H1 (cell line): ENCODE measurements at regions not wholly inside any gene's neighbourhood (a gene's known extent, or its start where the extent isn't known, plus 50 kb on each side); places are given as distances from the start of the nearest gene placed in this dataset.
A peak's percentile ranks its signal among the peaks of the same experiment; 100 is the strongest.

Experiments used
- CTCF ChIA-PET: fragments of 300-600 bp; sonication (Branson Sonifier 250); formaldehyde crosslinking; loops from one replicate; lab custom pipeline; 2021; ENCODE audit not compliant: partially characterized antibody; lab: Charles Lee
- POLR2A ChIA-PET: fragments of 300-600 bp; sonication (Branson Sonifier 250); formaldehyde crosslinking; loops from one replicate; lab custom pipeline; 2021; ENCODE audit warnings: inconsistent platforms; ENCODE audit not compliant: partially characterized antibody; lab: Charles Lee
- DNase-seq, 2 experiments: peaks; one replicate each; pipeline versions ENCODE4 v3.0.0 to v3.0.0-alpha.2; 2010 to 2022; ENCODE audit warnings: low spot score in 2 of 2, low read depth in 1 of 2, mixed read lengths in 1 of 2
- FAIRE-seq: peaks from 2 replicates; lab custom pipeline; 2011; peaks lifted over from hg19 to GRCh38; lab: Jason Lieb, UNC
- H2AFZ ChIP-seq: 2 replicates; pipeline ENCODE4 v1.8.1; 2012; ENCODE audit warnings: low read length, inconsistent platforms
- H2AK5ac ChIP-seq: 2 replicates; pipeline ENCODE4 v1.6.1; 2013; ENCODE audit warnings: low read depth, low read length
- H2BK120ac ChIP-seq: replicated peaks from 2 replicates; pipeline ENCODE3; 2013; ENCODE audit warnings: low read depth, low read length, inconsistent platforms
- H2BK12ac ChIP-seq: 2 replicates; pipeline ENCODE4 v1.6.1; 2013; ENCODE audit warnings: low read depth, low read length
- H2BK15ac ChIP-seq: 2 replicates; pipeline ENCODE4 v1.6.1; 2013; ENCODE audit warnings: low read length
- H2BK20ac ChIP-seq: 2 replicates; pipeline ENCODE4 v1.6.1; 2013; ENCODE audit warnings: low read length
- H2BK5ac ChIP-seq: 2 replicates; pipeline ENCODE4 v1.6.1; 2013; ENCODE audit warnings: low read depth, low read length
- H3K14ac ChIP-seq: 2 replicates; pipeline ENCODE4 v1.6.1; 2013; ENCODE audit warnings: inconsistent platforms; ENCODE audit not compliant: insufficient read length
- H3K18ac ChIP-seq: 2 replicates; pipeline ENCODE4 v1.6.1; 2013; ENCODE audit warnings: low read length; ENCODE audit errors: extremely low read depth
- H3K23ac ChIP-seq: 2 replicates; pipeline ENCODE4 v1.6.1; 2013; ENCODE audit warnings: inconsistent platforms; ENCODE audit not compliant: insufficient read length
- H3K23me2 ChIP-seq: 2 replicates; pipeline ENCODE4 v1.6.1; 2013; ENCODE audit warnings: low read depth, low read length
- H3K27ac ChIP-seq: 2 replicates; pipeline ENCODE4 v1.6.1; 2011; ENCODE audit warnings: low read depth, low read length, inconsistent platforms
- H3K27me3 ChIP-seq, 4 experiments: replicated peaks in 1 of 4; 1 replicate in 1 of 4; 2 replicates in 3 of 4; pipeline versions ENCODE4 v1.6.1 to v1.8.1; 2011 to 2013; ENCODE audit warnings: low read length in 3 of 4, mild to moderate bottlenecking in 3 of 4, inconsistent platforms in 2 of 4, mixed read lengths in 2 of 4, moderate library complexity in 1 of 4; ENCODE audit not compliant: control insufficient read depth in 3 of 4, insufficient read depth in 3 of 4; ENCODE audit errors: extremely low read depth in 1 of 4
- H3K36me3 ChIP-seq, 4 experiments: 2 replicates each; pipeline versions ENCODE4 v1.6.1 to v1.8.1; 2011 to 2013; ENCODE audit warnings: mild to moderate bottlenecking in 4 of 4, low read length in 3 of 4, moderate library complexity in 2 of 4, control low read depth in 1 of 4, inconsistent platforms in 1 of 4; ENCODE audit not compliant: insufficient read depth in 4 of 4, control insufficient read depth in 2 of 4
- H3K4ac ChIP-seq: replicated peaks from 2 replicates; pipeline ENCODE3; 2013; ENCODE audit warnings: low read length, low read depth, mixed read lengths, inconsistent platforms; ENCODE audit not compliant: insufficient read length
- H3K4me1 ChIP-seq, 4 experiments: replicated peaks in 1 of 4; 1 replicate in 1 of 4; 2 replicates in 3 of 4; pipeline versions ENCODE4 v1.6.1 to v1.8.1; 2011 to 2013; ENCODE audit warnings: low read length in 3 of 4, inconsistent platforms in 2 of 4, mixed read lengths in 1 of 4; ENCODE audit not compliant: insufficient read depth in 4 of 4, control insufficient read depth in 3 of 4
- H3K4me2 ChIP-seq, 2 experiments: 2 replicates each; pipeline versions ENCODE4 v1.6.1 to v1.8.1; 2011 to 2013; ENCODE audit warnings: low read depth in 2 of 2, low read length in 2 of 2, control low read depth in 1 of 2, inconsistent platforms in 1 of 2, mild to moderate bottlenecking in 1 of 2; ENCODE audit not compliant: insufficient read depth in 1 of 2
- H3K4me3 ChIP-seq, 4 experiments: fragments of 200-600, 300-600 bp in 1 of 4; sonication (generic), shearing (Covaris generic), sonication (Bioruptor Twin) in 1 of 4; 2 replicates each; pipeline versions ENCODE4 v1.5.1 to v1.8.1; 2011 to 2016; ENCODE audit warnings: low read length in 4 of 4, low read depth in 3 of 4, control low read depth in 2 of 4, inconsistent platforms in 2 of 4, mild to moderate bottlenecking in 2 of 4, mixed read lengths in 1 of 4, moderate library complexity in 1 of 4; ENCODE audit not compliant: insufficient read depth in 2 of 4; ENCODE audit errors: extremely low read depth in 1 of 4
- H3K56ac ChIP-seq: replicated peaks from 2 replicates; pipeline ENCODE3; 2013; ENCODE audit warnings: low read depth, mild to moderate bottlenecking, mixed read lengths, low read length, inconsistent platforms; ENCODE audit not compliant: insufficient read length
- H3K79me1 ChIP-seq: 2 replicates; pipeline ENCODE4 v1.6.1; 2013; ENCODE audit warnings: low read depth, low read length, control low read depth
- H3K79me2 ChIP-seq, 2 experiments: 2 replicates each; pipeline versions ENCODE4 v1.6.1 to v1.8.1; 2012 to 2013; ENCODE audit warnings: low read length in 2 of 2, mild to moderate bottlenecking in 2 of 2, inconsistent platforms in 1 of 2; ENCODE audit not compliant: insufficient read depth in 2 of 2, control insufficient read depth in 1 of 2
- H3K9ac ChIP-seq, 4 experiments: replicated peaks in 1 of 4; 1 replicate in 1 of 4; 2 replicates in 3 of 4; pipeline versions ENCODE4 v1.6.1 to v1.8.1; 2011 to 2013; ENCODE audit warnings: low read depth in 3 of 4, low read length in 3 of 4, control low read depth in 2 of 4, mild to moderate bottlenecking in 2 of 4, moderate library complexity in 2 of 4, inconsistent platforms in 1 of 4; ENCODE audit errors: extremely low read depth in 1 of 4
- H3K9me3 ChIP-seq, 2 experiments: 2 replicates each; pipeline versions ENCODE4 v1.6.1 to v1.8.1; 2012 to 2013; ENCODE audit warnings: mild to moderate bottlenecking in 2 of 2, moderate library complexity in 2 of 2, control low read depth in 1 of 2, inconsistent platforms in 1 of 2, low read depth in 1 of 2, low read length in 1 of 2, mixed read lengths in 1 of 2; ENCODE audit not compliant: insufficient read depth in 2 of 2
- H4K20me1 ChIP-seq, 2 experiments: replicated peaks in 1 of 2; 2 replicates each; pipeline versions ENCODE3 to v1.8.1; 2011 to 2013; ENCODE audit warnings: inconsistent platforms in 2 of 2, low read length in 2 of 2, mild to moderate bottlenecking in 1 of 2; ENCODE audit not compliant: insufficient read depth in 2 of 2, control insufficient read depth in 1 of 2
- H4K5ac ChIP-seq: 2 replicates; pipeline ENCODE4 v1.6.1; 2013; ENCODE audit warnings: low read length, low read depth, mixed read lengths, inconsistent platforms; ENCODE audit not compliant: insufficient read length
- H4K8ac ChIP-seq: 2 replicates; pipeline ENCODE4 v1.8.0; 2013; ENCODE audit warnings: mild to moderate bottlenecking, moderate library complexity, low read length, inconsistent platforms; ENCODE audit not compliant: insufficient read depth; ENCODE audit errors: extremely low read depth
- H4K91ac ChIP-seq: replicated peaks from 2 replicates; pipeline ENCODE3; 2013; ENCODE audit warnings: low read length, mixed read lengths, inconsistent platforms; ENCODE audit not compliant: insufficient read length
- FOSL1 ChIP-seq: IDR thresholded peaks from 2 replicates; pipeline ENCODE4 v1.6.1; 2011; ENCODE audit warnings: mild to moderate bottlenecking, low read depth, low read length, moderate library complexity; ENCODE audit not compliant: insufficient read depth
- GTF2F1 ChIP-seq: IDR thresholded peaks from 2 replicates; pipeline ENCODE4 v1.6.1; 2012; ENCODE audit warnings: low read depth, low read length, improper control_type of control experiment, borderline replicate concordance
- JUN ChIP-seq: IDR thresholded peaks from 2 replicates; pipeline ENCODE4 v1.6.1; 2011; ENCODE audit warnings: low read depth, mild to moderate bottlenecking, improper control_type of control experiment, low read length
- MAFK ChIP-seq: IDR thresholded peaks from 2 replicates; pipeline ENCODE4 v1.6.1; 2012; ENCODE audit warnings: low read depth, mild to moderate bottlenecking, improper control_type of control experiment, low read length
- NRF1 ChIP-seq: IDR thresholded peaks from 2 replicates; pipeline ENCODE4 v1.6.1; 2011; ENCODE audit warnings: mild to moderate bottlenecking, low read depth, low read length, improper control_type of control experiment
- RBBP5 ChIP-seq: IDR thresholded peaks from 2 replicates; pipeline ENCODE4 v1.7.1; 2012; ENCODE audit warnings: low read depth, mild to moderate bottlenecking, inconsistent platforms, low read length, moderate library complexity, borderline replicate concordance
- RFX5 ChIP-seq: IDR thresholded peaks from 2 replicates; pipeline ENCODE4 v1.6.1; 2011; ENCODE audit warnings: low read depth, low read length, improper control_type of control experiment, borderline replicate concordance
- RXRA ChIP-seq: IDR thresholded peaks from 2 replicates; pipeline ENCODE4 v1.6.1; 2011; ENCODE audit warnings: low read depth, mild to moderate bottlenecking, low read length, moderate library complexity; ENCODE audit not compliant: insufficient read depth
- SIN3A ChIP-seq, 2 experiments: IDR thresholded peaks in 1 of 2; conservative IDR thresholded peaks in 1 of 2; 2 replicates each; pipeline ENCODE4 v1.6.1; 2011 to 2012; ENCODE audit warnings: low read length in 2 of 2, improper control_type of control experiment in 1 of 2, low read depth in 1 of 2, mild to moderate bottlenecking in 1 of 2
- SRF ChIP-seq: IDR thresholded peaks from 2 replicates; pipeline ENCODE4 v1.6.1; 2011; ENCODE audit warnings: mild to moderate bottlenecking, low read depth, low read length, moderate library complexity
- TAF1 ChIP-seq: IDR thresholded peaks from 2 replicates; pipeline ENCODE4 v1.6.1; 2011; ENCODE audit warnings: mild to moderate bottlenecking, low read depth, low read length
- TAF7 ChIP-seq: optimal IDR thresholded peaks from 2 replicates; pipeline ENCODE3; 2011; ENCODE audit warnings: low read depth, mild to moderate bottlenecking, inconsistent platforms, low read length, moderate library complexity, borderline replicate concordance
- YY1 ChIP-seq: IDR thresholded peaks from 2 replicates; pipeline ENCODE4 v1.6.1; 2011; ENCODE audit warnings: low read depth, mild to moderate bottlenecking, low read length
- WGBS, 2 experiments: shearing (Covaris generic) in 1 of 2; methylation state at CpG; one replicate each; pipeline versions ENCODE4 v1.1.6 to v1.1.7; 2013 to 2015; ENCODE audit warnings: low lambda C conversion rate in 2 of 2, mixed read lengths in 2 of 2, inconsistent platforms in 1 of 2, low coverage in 1 of 2, missing lambda C conversion rate in 1 of 2; ENCODE audit not compliant: insufficient replicate concordance in 2 of 2, insufficient coverage in 1 of 2, insufficient read length in 1 of 2; ENCODE audit errors: extremely low coverage in 1 of 2, missing lambda C conversion rate in 1 of 2; 5-methylcytosine and 5-hydroxymethylcytosine counted together

DNA sequence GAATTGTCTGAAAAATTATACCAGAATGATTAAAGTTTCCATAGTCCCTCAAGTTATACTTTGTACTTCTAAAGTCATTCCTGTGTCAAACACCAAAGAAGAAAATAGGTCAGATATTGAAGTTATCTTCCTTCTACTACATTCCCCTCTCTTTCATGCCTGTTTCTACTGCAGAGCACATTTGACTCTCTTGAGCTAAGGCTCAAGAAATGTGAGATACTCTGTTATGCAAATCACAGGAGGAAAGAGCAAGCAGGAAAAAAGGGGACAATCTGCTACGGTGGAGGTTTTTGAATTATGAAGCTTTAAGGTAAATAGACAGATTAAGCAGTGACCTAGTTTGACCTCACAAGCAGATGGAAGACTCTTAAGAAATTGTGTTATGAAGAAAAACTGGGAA lies 198.9 kb upstream of the LDB2 start:
- no peaks in the 10 kb centered on the region for H3K79me1 ChIP-seq
- no peak overlapping the region for H2BK12ac ChIP-seq
- H4K8ac ChIP-seq = no peak overlapping the region
- H2BK15ac ChIP-seq = no peak overlapping the region
- no peaks in the 10 kb centered on the region for H4K20me1 ChIP-seq
- peak overlapping the region; percentile 79 for H2AFZ ChIP-seq
- H3K9me3 ChIP-seq = no peaks in the 10 kb centered on the region
- H4K5ac ChIP-seq = no peak overlapping the region
- no peak overlapping the region for H3K56ac ChIP-seq
- H3K18ac ChIP-seq = no peak overlapping the region
- no peak overlapping the region for H2BK20ac ChIP-seq
- no peak overlapping the region for H2BK5ac ChIP-seq
- POLR2A ChIA-PET = no interaction called here
- H2BK120ac ChIP-seq = no peak overlapping the region
- peaks cover 0 to 2% (median 0%) of the 10 kb centered on the region in 4 experiments; a peak in 1 of 7 replicates for H3K4me1 ChIP-seq
- no peak overlapping the region for H3K23ac ChIP-seq
- no peak for TF ChIP-seq SRF
- TF ChIP-seq GTF2F1 = no peak
- no peak for TF ChIP-seq YY1
- TF ChIP-seq RBBP5 = no peak
- TF ChIP-seq TAF7 = no peak
- no peak for TF ChIP-seq SIN3A (conservative IDR thresholded peaks at IDR 0.05 in 1 of 2, IDR thresholded peaks at IDR 0.05 in 1 of 2; ENCODE audit: low read depth in 1 of 2, low read length in 2 of 2)
- TF ChIP-seq TAF1 = no peak
- no peak for TF ChIP-seq RXRA
- no peak for TF ChIP-seq NRF1
- TF ChIP-seq FOSL1 = no peak
- no peak for TF ChIP-seq MAFK
- no peak for TF ChIP-seq JUN
- TF ChIP-seq RFX5 = no peak
- no peak overlapping the region for H4K91ac ChIP-seq
- peak overlapping the region in 1 of 2 experiments; percentile 38; a peak in 2 of 4 replicates for H3K4me2 ChIP-seq
- DNase-seq (no peak), FAIRE-seq (no peak)
- CTCF ChIA-PET = interaction anchor here (1.0 to 1.7 kb wide), 5 partner anchors 12 to 181 kb away, joined by 3 to 5 read pairs (median 4); no protein-coding TSS in a partner anchor
- H3K27me3 ChIP-seq = no peaks in the 10 kb centered on the region
- no peak overlapping the region for H3K14ac ChIP-seq
- H3K27ac ChIP-seq = no peak overlapping the region
- no peak overlapping the region for H3K4ac ChIP-seq
- H3K4me3 ChIP-seq = peak overlapping the region in 1 of 4 experiments; percentile 18; a peak in 1 of 8 replicates
- no peak overlapping the region for H3K9ac ChIP-seq
- no peak overlapping the region for H2AK5ac ChIP-seq
- WGBS, 2 experiments = 44% methylated on average over 1 of the region's 1 CpG; no CpG with 5 or more reads in 1 of the 2 experiments
- peaks cover 3% of the 10 kb centered on the region; the same call in 1 of the 2 replicates for H3K23me2 ChIP-seq
- H3K36me3 ChIP-seq = no peaks in the 10 kb centered on the region
- no peaks in the 10 kb centered on the region for H3K79me2 ChIP-seq
